Iris pigment epithelial cell (primary cell): ENCODE measurements at regions not wholly inside any gene's neighbourhood (a gene's known extent, or its start where the extent isn't known, plus 50 kb on each side); places are given as distances from the start of the nearest gene placed in this dataset.
"Not testable (repeated sequence)": the region's sequence is repeated elsewhere in the genome, so short reads cannot be mapped to it uniquely, and the experiment has no call there.

Experiments used
- DNase-seq: peaks from one replicate; pipeline ENCODE4 v3.0.0-alpha.2; 2011; ENCODE audit warnings: low read depth

DNA sequence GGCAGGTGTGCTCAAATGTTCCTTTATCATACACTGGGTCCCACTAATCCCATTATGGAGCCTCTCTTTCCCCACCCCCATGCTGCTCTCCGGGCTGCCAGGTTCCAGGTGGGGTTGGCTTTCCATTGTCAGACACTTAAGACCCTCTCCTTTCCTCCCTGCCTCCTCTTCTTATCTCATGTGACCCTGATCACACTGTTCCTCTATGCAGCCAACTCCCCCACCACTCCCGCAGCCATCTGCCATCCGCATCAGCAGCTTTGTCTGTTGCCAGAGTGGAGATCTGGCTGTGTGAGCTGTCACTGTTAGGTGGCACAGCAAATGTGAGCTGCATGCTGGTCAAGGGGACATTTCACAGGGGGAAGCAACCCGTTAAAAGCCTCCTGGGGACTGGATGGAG is 391.4 kb downstream of the TNS3 start:
- DNase-seq = no peak

DNA sequence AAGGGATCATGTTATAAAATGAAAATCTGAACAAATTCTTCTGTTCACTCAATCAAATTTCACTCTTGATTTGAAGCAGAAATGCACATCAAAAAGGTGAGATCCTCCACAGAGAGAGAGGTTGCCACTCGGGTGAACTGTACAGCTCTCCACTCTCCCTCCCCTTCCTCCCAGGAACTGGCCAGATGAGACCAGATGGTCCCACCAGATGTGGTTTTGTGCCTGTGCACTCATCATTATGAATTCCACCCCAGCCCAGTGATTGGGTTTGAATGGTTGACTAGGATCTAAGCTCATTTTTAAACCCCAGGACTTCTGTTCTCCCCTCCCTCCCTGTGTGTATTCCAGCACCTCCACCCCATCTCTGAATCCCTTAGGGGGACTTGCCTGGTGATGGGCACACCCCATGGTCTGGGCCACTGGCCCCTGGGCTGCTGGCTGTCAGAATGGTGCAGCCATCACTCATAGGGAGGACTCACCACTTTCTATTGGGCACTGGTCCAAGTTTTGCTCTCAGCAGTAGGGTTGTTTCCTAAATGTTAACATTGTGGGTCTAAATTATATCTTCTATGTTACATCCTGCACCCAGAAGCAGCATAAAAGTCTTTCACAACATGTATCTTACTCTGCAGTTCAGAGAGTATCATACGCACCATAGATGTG is 393.1 kb downstream of the TNS3 start:
- no peak for DNase-seq

DNA sequence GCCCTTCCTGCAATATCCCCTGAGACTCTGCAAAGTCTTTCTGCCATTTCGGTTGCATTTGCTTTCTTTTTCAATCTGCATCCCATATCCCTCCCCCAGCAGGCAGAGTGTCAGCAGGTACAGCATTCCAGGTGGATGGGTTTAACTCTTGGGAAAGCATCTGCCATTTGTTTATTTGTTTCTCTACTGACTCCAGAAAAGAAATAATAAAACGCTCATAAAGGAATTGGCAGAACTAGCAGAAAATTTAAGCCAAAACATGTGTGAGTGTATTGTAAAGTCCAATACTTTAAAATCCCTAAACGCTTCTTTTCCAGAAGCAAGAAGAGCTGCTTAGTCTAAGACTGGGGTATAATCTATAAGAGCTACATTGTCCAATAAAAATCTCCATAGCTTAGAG is 393.8 kb downstream of the TNS3 start:
- no peak for DNase-seq

DNA sequence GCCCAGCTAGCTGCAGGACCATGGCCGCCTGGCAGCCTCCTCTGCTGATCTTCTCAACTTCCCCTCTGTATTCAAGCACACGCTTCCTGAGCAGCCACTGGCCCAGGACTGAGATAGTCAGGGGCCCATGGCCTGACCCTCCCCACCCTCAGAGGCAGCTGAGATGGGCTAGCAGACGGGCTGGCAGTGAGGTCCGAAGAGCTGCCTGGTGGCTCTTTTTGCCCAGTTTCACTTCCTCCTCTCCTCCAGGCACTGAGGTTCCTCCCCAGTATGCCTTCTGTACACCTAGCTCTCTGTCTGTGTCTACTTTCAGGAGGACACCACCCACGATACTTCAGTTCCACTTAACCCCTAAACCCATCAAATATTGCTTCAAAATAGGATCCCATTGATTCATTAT is 395.6 kb downstream of the TNS3 start:
- no peak for DNase-seq

- no peak for DNase-seq
These were observed 396.1 kb downstream of the TNS3 start for GRCh38 chr7:47185839-47186238.

GRCh38 chr7:47185170-47185569 is 396.7 kb downstream of the TNS3 start:
- DNase-seq = no peak

GRCh38 chr7:47183862-47184590 is 397.9 kb downstream of the TNS3 start:
- DNase-seq = no peak

DNA sequence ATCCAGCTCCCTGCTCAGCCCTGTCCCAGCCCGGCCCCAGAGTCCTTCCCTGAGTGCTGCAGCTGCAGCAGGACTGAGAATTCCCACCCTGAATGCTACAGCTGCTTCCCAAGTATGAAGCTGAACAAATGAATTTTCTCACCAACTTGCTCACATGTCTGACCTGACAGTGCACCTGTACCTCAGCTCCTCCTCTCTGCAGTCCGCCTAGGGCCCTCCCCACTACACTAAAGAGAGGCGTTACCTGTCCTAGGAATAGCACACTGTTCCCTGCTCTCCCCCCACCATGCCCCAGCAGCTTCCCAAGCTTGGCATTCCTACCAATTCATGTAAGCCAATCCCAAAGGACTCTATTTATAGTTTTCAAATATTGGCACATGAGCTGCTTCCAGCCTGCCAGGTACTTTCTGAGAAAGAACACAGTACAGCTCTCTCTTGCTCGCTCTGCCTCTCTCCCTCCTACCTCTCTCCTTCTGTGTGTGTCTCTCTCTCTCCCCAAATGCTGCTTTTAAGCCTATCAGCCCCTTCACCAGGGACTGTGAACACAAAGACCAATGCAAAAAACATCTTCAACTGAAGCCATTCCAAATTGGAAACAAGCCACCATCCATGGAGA is 400.1 kb downstream of the TNS3 start:
- no peak for DNase-seq

- DNase-seq = no peak
These were observed 401.4 kb downstream of the TNS3 start for GRCh38 chr7:47180516-47180826.

DNA sequence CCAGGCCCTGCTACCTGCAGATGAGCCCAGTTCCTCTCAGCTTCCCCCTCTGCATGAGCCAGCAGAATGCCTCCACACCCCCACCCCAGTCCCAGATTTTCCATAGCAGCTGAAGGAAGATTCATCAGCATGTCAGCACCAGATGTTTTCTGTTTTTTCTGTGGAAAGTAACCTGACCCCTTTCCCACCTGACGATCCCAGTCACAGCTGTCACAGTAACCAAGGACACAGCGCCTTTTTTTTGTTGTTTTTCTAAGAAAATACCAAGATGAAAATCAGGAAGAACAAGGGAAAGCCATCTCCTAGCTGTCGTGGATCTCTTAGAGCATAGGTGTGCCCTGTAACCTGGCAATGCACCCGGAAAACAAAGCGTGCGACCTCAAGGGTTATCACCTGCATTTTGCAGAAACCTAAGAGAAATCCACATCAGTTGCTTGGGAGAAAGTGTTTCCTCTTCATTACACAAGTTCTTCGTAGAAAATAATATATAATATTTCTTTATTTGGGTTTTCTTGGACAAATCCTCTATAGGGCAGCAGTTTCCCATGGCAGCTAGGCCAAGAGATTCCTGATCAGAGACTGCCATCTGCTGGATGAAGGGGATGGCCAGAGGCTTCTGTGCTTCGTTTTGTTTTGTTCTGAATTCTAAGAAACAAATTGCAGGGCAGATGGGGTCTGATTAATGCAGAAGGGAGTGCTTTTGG is 401.9 kb downstream of the TNS3 start:
- peak; percentile 70 for DNase-seq

GRCh38 chr7:47172602-47173539 is 409.0 kb downstream of the TNS3 start:
- DNase-seq = not testable (repeated sequence)

DNA sequence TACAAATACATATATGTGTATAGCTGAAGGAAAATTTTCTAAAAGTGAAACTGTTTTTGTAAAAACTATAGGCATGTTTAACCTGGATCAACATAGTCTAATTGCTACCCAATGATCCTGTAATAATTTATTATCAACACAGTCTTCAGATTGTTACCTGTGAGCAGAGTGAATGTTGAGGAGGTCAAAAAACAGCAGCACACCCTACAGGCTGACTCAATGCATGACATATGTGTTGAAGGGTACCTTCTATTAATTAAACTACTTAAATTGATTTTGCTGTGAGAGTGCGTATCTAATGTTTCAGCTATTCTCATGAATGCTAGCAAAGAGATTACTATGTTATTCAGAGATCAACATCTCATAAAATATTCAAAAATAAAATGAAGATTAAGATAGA is 411.4 kb downstream of the TNS3 start:
- DNase-seq = peak; percentile 31

- no peak for DNase-seq
These were observed 427.1 kb downstream of the TNS3 start for GRCh38 chr7:47154791-47155190.

DNA sequence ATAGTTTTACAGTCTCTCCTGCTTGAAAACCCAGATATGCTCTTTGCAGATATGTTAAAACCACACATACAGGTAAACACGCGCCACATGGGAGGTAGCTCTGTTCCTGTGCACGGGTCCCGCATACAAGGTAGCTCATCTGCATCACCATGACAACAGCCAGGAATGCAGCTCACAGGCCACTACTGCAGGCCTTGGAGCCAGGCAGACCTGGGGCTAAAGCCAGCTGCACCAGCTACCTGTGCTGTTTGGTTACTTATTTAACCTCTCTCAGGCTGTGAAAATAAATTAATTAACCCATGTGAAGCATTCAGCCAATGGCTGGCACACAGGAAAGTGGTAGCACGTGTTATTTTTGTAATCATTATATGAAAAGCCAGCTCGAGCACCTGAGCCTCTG is 428.3 kb downstream of the TNS3 start:
- DNase-seq = peak; percentile 21

DNA sequence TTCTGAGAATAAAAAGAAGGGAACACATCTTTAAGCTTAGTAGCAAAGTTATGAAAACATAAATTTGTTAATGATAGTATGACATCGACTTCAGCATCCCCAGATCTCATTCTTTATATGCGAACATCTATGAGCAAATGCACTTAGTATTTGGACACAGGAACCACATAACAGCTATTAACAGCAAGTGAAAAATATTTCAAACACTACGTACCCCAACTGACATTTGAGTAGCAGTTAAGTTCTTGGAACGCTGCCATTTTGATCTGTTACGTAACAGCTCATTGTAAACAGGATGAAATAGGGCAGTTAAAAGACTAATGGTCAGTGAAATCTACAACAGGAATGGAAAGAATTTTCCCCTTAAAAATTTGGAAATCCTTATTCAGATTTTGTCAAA is 428.9 kb downstream of the TNS3 start:
- peak; percentile 98 for DNase-seq

DNA sequence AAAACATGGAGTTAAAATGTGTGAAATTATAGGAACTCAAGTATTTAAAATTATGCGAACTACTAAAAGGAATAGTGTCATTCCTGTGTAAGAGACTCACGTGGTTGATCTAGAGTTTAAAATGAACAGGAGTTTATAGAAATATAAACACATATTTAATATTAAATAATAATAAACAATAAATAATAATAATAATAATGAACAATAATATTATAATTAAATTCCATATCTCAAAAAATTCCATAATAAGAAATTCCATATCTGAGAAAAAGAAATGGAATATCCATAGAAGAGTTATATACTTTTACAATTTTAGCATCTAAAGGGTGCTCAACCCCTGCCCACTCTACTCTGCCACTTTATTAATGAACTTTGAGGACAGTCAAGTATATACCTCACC is 429.6 kb downstream of the TNS3 start:
- no peak for DNase-seq

DNA sequence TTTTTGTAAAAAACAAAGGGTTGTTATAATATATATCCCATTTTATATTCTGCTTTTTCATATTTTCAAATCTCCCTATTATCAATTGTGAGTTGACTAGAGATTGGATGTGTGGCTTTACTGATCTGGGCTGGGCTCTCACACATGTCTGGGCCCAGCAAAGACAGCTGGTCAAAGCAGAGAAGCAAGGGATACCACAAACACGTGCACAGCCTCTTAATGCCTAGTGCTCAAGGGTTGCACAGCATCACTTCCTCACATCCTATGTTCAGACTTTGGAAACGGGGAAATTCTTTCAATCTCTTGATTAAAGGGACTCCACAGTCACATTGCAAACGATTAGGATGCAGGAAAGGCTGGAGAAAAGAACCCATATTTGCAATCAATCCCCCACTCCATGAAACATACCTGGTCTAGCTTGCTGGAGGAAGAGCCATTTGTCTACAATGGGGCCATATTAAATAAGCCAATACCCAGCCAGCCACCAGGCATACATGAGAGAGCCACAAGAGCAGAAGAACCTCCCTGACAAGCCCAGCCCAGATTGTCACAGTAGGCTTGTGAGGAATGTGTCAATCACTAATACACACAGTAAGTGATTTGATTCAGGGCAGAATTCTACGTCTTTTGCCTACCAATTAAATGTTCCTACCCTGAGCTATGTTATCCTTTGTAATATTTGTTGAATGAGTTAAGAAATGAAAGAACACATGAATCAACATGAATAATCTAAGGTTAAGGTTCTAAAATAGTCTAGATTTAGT is 431.2 kb downstream of the TNS3 start:
- DNase-seq = peak; percentile 34

- no peak for DNase-seq
These were observed 431.9 kb downstream of the TNS3 start for GRCh38 chr7:47149971-47150370.

GRCh38 chr7:47149208-47149839 is 432.6 kb downstream of the TNS3 start:
- DNase-seq = no peak

DNA sequence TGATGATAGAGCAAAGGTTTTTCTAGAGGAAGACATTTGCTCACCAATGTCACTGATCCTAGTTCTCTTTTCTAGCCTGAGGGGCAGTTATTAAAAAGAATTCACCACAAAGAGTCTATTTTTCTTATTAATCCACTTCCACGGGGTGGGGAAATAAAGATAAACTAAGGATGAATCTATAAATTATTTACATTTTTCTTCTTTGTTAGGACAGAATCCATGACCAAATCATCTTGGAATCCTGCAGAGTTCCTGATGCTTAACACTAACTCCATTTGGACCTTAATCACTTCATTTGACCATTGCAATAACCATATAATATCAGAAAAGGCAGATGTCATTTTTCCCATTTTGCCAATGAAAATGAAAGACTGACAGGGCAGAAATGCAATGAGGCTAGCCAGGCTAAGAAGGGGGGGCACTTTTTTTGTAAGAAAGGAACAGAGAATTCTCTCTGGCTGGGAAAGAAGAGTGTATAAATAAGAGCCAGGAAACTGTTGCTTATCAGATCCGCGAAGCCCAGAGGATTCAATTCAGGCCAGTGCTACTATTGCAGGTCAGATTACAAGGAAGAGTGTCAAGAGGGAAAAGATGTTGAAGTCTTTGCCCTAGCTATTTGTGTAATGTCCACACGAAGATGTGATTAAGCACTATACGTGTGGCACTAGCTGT is 433.2 kb downstream of the TNS3 start:
- DNase-seq = peak; percentile 65
